Fibroblast of skin of scalp (primary cell): ENCODE measurements at regions not wholly inside any gene's neighbourhood (a gene's known extent, or its start where the extent isn't known, plus 50 kb on each side); places are given as distances from the start of the nearest gene placed in this dataset.
A peak's percentile ranks its signal among the peaks of the same experiment; 100 is the strongest.

Experiments
- DNase-seq: peaks from one replicate; pipeline ENCODE4 v3.0.0-alpha.2; 2013

GRCh38 chr17:17417718-17418181 lies 59.0 kb upstream of the MED9 start:
- no peak for DNase-seq

DNA sequence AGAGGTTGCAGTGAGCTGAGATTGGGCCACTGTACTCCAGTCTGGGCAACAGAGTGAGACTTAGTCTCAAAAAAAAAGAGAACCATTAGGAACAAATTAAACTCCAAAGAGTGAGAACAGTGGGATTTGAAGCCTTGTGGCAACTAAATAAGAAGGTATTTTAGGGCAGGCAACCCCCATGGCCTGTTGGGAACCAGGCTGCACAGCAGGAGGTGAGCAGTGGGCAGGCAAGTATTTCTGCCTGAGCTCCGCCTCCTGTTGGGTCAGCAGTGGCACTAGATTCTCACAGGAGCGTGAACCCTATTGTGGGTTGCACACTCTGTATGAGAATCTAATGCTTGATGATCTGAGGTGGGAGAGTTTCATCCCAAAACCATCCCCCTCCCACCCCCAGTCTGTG lies 57.6 kb upstream of the MED9 start:
- DNase-seq: no peak

- no peak for DNase-seq
Measured at GRCh38 chr17:17419631-17420030, 57.2 kb upstream of the MED9 start.

- DNase-seq: peak; percentile 25
Measured at GRCh38 chr17:17420082-17420481, 56.7 kb upstream of the MED9 start.

DNA sequence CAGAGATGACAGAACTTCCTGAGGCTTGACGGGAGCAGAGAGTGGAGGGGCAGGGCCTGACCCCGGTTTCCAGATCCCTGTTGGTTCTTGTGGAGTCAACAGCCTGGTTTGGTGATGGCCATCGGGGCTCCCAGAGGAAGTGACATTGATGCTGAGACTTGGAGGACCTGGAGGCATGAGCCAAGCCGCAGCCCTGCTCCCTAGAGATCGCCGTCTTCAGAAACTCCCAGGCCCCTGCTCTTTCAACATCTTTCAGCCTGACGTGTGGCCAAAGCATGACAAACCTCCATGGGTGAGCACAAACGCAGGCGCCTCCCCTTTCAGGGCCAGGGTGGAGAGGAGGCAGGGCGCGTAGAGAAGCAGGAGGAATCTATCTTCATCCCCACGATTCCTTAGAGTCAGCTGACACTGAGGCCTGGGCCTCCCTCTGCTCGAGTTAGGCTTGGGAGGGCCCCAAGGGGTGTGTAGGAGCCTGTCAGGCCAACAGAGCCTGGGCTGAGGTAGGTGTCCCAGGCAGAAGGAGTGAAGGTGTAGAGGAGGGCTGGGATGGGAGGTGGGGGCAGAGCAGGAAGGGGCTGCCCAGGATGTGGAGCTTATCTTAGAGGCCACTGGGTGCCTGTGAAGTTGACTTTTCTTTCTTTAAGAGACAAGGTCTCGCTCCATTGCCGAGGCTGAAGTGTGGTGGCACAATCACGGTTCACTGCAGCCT lies 56.1 kb upstream of the MED9 start:
- DNase-seq: peak; percentile 65

DNA sequence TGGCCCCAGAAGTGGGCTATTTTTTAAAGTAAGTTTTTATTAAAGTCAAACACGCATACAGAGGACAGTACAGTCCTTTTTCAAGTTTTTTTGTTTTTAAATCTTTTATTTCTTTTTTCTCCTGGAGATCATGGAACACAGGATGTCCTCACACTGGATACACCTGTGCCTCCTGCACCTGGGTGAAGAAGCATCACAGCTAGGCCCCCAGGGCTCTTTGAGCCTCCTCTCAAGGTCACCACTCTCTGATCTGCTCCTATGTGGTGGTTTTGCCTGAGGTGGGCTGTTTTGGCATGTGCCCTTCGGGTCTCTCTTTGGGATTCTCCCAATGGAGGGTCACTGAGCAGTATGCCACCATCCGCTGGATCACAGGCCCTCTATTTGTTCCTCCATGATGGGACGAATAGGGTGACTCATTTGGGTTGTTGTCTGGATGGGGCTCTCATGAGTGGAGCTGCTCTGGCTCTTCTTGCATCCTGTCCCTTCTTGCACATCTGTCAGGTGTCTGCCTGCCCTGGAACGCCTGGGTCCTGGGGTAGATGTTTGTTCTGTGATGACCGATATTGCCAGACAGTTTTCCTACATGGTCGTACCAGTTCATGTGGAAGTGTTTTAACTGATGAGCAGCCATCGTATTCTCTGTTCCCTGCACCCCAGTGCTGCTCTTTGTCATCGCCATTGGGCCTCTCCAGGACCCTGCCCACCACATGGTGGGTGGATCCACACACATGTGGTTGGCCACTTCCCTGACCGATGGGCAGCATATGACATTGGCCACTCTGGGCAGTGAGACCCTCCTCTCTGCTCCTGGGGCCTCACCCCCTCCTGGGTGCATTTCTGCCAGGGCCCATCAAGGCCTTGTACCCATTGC lies 55.2 kb upstream of the MED9 start:
- DNase-seq: no peak

DNA sequence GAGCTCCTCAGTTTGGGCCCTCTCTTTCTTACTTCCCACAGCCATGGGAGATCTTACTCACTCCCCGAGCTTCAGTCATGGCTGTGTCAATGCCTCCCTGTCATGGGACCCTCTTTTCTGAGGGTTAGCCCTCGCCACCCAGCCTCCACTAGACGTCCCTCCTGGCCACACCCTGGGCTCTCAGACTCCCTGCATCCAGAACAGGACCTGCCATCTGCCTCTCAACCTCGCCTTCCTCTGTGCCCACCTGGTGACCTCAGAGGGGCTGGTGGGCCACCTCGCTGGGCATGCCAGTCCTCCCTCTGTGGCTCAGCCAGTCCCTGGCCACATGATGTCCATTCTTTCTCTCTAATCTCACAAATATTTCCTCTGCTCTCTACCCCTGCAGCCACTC lies 54.6 kb upstream of the MED9 start:
- no peak for DNase-seq

DNA sequence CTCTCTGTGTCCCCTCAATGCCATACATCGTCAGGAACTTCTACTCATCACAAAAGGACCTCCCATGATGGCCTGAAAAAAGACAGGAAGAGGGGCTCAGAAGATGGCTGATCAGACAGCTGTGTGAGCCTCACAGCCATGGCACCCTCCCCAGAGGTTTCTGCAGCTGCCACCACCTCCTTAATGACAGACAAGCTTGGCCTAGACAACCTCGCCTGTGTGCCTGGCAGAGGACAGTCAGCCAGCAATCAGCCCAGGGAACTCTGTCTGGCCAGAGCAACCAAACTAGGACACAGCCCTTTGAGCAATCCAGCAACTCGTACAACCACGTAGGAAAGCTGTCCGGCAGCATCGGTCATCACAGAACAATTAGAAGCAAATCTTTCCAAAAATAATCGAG lies 54.2 kb upstream of the MED9 start:
- no peak for DNase-seq

DNA sequence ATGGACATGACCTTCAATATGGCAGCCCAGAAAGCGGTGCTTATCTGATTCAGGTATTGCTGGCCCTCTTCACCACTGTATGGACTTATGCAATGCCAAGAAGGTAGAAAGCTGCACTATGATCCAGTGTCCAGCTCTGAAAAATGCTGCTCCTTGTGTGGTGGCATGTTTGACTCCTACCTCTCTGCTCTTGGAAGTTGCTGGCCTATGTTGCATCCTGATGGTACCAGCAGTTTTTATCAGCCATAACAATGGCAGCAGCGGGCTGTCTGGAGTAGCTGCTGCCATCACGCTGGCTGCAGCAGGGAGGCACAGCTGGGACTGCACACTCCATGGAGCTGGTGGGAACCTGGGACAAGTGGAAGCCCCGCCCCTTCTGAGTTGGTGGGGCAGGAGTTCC lies 53.1 kb upstream of the MED9 start:
- DNase-seq: no peak

DNA sequence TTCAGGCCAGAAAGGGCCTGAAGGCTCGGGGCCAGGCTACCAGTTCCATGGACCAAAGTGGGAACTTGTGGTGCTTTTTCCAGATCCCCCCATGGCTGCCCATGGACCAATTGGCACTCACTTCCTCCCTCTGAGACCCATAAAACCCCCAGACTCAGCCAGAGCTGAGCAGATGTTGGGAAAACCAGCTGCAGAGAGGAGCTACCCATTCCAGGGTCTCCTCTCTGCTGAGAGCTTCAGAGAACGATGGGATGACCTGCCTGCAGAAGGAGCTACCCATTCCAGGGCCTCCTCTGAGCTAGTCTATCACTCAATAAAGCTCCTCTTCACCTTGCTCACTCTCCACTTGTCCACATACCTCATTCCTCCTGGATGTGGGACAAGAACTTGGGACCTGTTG lies 52.2 kb upstream of the MED9 start:
- DNase-seq: no peak

DNA sequence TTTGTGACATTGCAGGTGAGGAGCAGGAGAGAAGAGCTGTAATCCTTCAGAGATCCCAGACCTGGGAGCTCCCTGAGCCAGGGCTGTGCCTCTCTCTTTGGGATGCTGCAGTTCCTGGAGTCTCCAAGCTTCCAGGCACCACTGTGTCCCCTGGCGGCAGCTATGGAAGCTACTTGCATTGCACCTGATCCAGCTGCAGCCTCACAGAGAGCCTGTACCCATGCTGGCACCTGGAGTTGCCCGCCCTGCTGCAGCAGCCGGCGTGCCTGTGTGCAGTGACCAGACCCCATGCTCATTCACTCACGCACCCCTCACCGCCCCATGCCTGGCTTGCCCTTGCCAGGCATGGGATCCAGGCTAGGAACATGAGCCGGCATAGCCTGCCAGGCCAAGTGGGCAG lies 51.8 kb upstream of the MED9 start:
- DNase-seq: no peak

DNA sequence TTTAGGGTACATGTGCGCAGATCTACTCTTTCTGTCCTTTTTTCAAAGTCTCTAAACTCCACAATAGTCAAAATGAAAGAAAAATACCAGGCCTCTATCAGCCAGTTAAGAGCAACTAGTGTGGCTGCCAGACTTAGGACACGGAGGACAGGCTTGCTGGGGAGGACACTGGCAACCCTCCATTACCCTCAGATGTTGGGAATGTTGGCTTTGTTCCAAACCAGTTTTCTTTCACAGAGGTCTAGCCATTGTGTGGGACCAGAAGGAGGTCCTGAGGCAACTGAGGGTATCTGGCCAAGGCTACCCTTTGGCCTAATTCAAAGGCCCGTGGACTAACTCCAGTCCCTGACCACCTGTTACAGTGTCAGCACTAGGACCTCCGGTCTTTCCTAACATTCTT lies 51.2 kb upstream of the MED9 start:
- DNase-seq: no peak

- DNase-seq: no peak
Measured at GRCh38 chr17:17426184-17426583, 50.6 kb upstream of the MED9 start.
